Cardiac muscle cell (in vitro differentiated cells and primary cell): ENCODE measurements at regions not wholly inside any gene's neighbourhood (a gene's known extent, or its start where the extent isn't known, plus 50 kb on each side); places are given as distances from the start of the nearest gene placed in this dataset.

ENCODE experiments used
- DNase-seq, 2 donors: peaks; one replicate each; pipeline versions ENCODE4 v3.0.0 to v3.0.0-alpha.2; 2010 to 2017; ENCODE audit warnings: low read depth in 1 of 2, low spot score in 1 of 2
- H3K27ac ChIP-seq: fragments of 200-600 bp; sonication (generic); 2 replicates; pipeline ENCODE4 v1.5.1; 2016
- H3K27me3 ChIP-seq: fragments of 200-600 bp; sonication (generic); 2 replicates; pipeline ENCODE4 v1.6.0; 2016; ENCODE audit warnings: control low read depth
- H3K36me3 ChIP-seq: fragments of 200-600 bp; sonication (generic); 2 replicates; pipeline ENCODE4 v1.5.1; 2016; ENCODE audit warnings: control low read depth
- H3K4me1 ChIP-seq: fragments of 200-600 bp; sonication (generic); 2 replicates; pipeline ENCODE4 v1.8.1; 2017; ENCODE audit warnings: low read depth, mild to moderate bottlenecking, mixed run types
- H3K4me3 ChIP-seq: fragments of 200-600 bp; sonication (generic); 2 replicates; pipeline ENCODE4 v1.5.1; 2016; ENCODE audit warnings: mild to moderate bottlenecking
- H3K9me3 ChIP-seq: fragments of 200-600 bp; sonication (generic); 2 replicates; pipeline ENCODE4 v1.5.1; 2017; ENCODE audit warnings: low read depth, mild to moderate bottlenecking, control low read depth
- CTCF ChIP-seq: IDR thresholded peaks from 2 replicates; pipeline ENCODE4 v1.5.1; 2012; ENCODE audit warnings: low read depth, mild to moderate bottlenecking, low read length

- H3K9me3 ChIP-seq = no peaks in the 10 kb centered on the region
- no peak for DNase-seq
- no peaks in the 10 kb centered on the region for H3K36me3 ChIP-seq
- no peak overlapping the region for H3K27ac ChIP-seq
- no peaks in the 10 kb centered on the region for H3K4me1 ChIP-seq
- no peak overlapping the region for H3K4me3 ChIP-seq
- no peaks in the 10 kb centered on the region for H3K27me3 ChIP-seq
- TF ChIP-seq CTCF = no peak
Observed at GRCh38 chr1:96185181-96185580, 536.4 kb upstream of the PTBP2 start.

DNA sequence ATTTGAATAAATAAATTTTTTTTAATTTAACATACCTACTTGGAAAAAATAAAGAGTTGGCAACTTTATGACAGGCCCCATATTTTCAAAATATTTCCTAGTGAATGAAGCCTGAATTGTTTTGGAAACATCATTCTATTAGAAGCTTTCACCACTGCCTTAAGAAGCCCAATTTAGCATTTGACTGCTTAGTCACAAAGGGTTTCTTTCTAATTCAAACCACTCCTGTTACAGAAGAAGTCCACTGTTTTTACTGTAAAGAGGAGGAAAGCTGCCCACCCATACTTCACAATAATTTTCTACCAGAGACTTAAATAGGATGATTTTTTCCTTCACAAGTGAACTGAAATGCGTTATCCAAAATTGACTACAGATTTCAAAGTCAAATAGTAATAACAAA lies 534.6 kb upstream of the PTBP2 start:
- no peaks in the 10 kb centered on the region for H3K4me1 ChIP-seq
- no peak overlapping the region for H3K27ac ChIP-seq
- TF ChIP-seq CTCF = no peak
- H3K36me3 ChIP-seq = no peaks in the 10 kb centered on the region
- no peaks in the 10 kb centered on the region for H3K27me3 ChIP-seq
- H3K9me3 ChIP-seq = no peaks in the 10 kb centered on the region
- no peak overlapping the region for H3K4me3 ChIP-seq
- no peak for DNase-seq

- no peak for TF ChIP-seq CTCF
- Histone ChIP-seq H3K27ac (no peak overlapping the region), H3K4me1 (no peaks in the 10 kb centered on the region), H3K27me3 (no peaks in the 10 kb centered on the region), H3K9me3 (no peaks in the 10 kb centered on the region), H3K36me3 (no peaks in the 10 kb centered on the region), H3K4me3 (no peak overlapping the region)
- no peak for DNase-seq
Observed at GRCh38 chr1:96191165-96191564, 530.4 kb upstream of the PTBP2 start.

- no peaks in the 10 kb centered on the region for H3K36me3 ChIP-seq
- no peaks in the 10 kb centered on the region for H3K4me1 ChIP-seq
- no peak overlapping the region for H3K4me3 ChIP-seq
- no peak for TF ChIP-seq CTCF
- no peak overlapping the region for H3K27ac ChIP-seq
- no peaks in the 10 kb centered on the region for H3K27me3 ChIP-seq
- DNase-seq = no peak
- H3K9me3 ChIP-seq = no peaks in the 10 kb centered on the region
Observed at GRCh38 chr1:96206451-96206850, 515.1 kb upstream of the PTBP2 start.

DNA sequence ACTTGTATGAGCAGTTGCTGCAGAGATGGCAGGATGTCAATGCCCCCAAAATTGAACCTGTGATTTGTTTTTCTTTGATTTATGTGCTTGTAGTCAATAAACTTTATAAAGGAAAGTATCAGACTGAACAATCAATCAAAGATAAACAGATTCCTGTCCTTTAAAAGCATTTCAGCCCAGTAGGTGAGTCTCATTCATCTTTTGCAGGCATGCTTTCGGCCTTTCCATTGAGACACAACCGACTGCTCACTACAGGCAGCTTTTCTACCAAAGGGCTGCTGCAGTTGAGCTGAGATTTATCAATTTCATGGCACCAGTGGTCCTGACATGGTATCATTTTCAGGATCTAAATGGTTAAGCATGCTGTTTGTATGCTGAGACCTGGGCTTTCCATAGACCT lies 513.6 kb upstream of the PTBP2 start:
- no peak for DNase-seq
- no peak overlapping the region for H3K27ac ChIP-seq
- H3K36me3 ChIP-seq = no peaks in the 10 kb centered on the region
- no peak overlapping the region for H3K4me3 ChIP-seq
- no peaks in the 10 kb centered on the region for H3K27me3 ChIP-seq
- no peaks in the 10 kb centered on the region for H3K9me3 ChIP-seq
- no peaks in the 10 kb centered on the region for H3K4me1 ChIP-seq
- no peak for TF ChIP-seq CTCF

DNA sequence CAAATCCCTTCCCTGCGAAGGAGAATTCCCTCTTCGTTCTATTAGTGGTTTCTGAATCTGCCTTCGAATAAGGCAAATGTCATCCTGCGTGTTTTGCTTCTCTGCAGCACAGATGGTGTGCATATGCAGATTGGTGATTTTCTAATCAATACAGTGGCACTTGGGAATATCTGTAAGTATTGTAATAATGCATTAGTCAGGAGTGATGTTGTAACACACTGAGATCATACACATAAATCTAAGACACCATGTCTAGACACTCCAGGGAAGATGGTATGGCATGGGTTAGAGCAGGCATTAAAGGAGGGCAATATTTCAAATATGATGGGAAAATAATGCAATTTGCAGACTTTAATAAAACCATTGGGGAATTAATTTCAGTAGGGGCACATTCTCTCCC lies 513.2 kb upstream of the PTBP2 start:
- H3K27ac ChIP-seq = no peak overlapping the region
- H3K36me3 ChIP-seq = no peaks in the 10 kb centered on the region
- no peaks in the 10 kb centered on the region for H3K27me3 ChIP-seq
- no peaks in the 10 kb centered on the region for H3K9me3 ChIP-seq
- no peak overlapping the region for H3K4me3 ChIP-seq
- no peak for TF ChIP-seq CTCF
- DNase-seq = no peak
- H3K4me1 ChIP-seq = no peaks in the 10 kb centered on the region
